ENCODE measurements at regions not wholly inside any gene's neighbourhood (a gene's known extent, or its start where the extent isn't known, plus 50 kb on each side); places are given as distances from the start of the nearest gene placed in this dataset.

- TF ChIP-seq FOXP2 (optimal IDR thresholded peaks at IDR 0.05; ENCODE audit: control extremely low read depth, extremely low read length, insufficient read depth) (no peak), EZH2 (IDR thresholded peaks at IDR 0.05) (no peak)
Measured at GRCh38 chr3:95832146-95832545, 982.2 kb upstream of the EPHA6 start.

Data from SK-N-MC (cell line).